HepG2 (cell line): ENCODE measurements at regions not wholly inside any gene's neighbourhood (a gene's known extent, or its start where the extent isn't known, plus 50 kb on each side); places are given as distances from the start of the nearest gene placed in this dataset.

Experiments
- ATF4 ChIP-seq, 2 experiments: fragments of 450-650 bp in 1 of 2; sonication (generic) in 1 of 2; formaldehyde crosslinking; IDR thresholded peaks; 2 replicates each; pipeline versions ENCODE4 v1.5.0 to v1.8.0; 2020 to 2022; ENCODE audit warnings: mild to moderate bottlenecking in 1 of 2, missing genetic modification reagents in 1 of 2
- FOSL2 ChIP-seq: sonication (generic); formaldehyde crosslinking; IDR thresholded peaks from 2 replicates; pipeline ENCODE4 v1.4.0; 2020; ENCODE audit warnings: missing genetic modification reagents
- GABPB1 ChIP-seq: IDR thresholded peaks from 2 replicates; pipeline ENCODE4 v1.6.1; 2016; ENCODE audit warnings: mild to moderate bottlenecking, missing genetic modification reagents, moderate library complexity, missing compliant biosample characterization
- HINFP ChIP-seq: sonication (generic); formaldehyde crosslinking; IDR thresholded peaks from 2 replicates; pipeline ENCODE4 v1.4.0; 2020; ENCODE audit warnings: low read depth, mild to moderate bottlenecking, missing genetic modification reagents
- SOX13 ChIP-seq, 3 experiments: fragments of 450-650 bp in 1 of 3; sonication (generic) in 1 of 3; formaldehyde crosslinking in 1 of 3; IDR thresholded peaks in 2 of 3; conservative IDR thresholded peaks in 1 of 3; 2 replicates each; pipeline versions ENCODE4 v1.5.0 to v1.6.1; 2016 to 2020; ENCODE audit warnings: antibody characterized with exemption in 1 of 3, mild to moderate bottlenecking in 1 of 3, missing compliant biosample characterization in 1 of 3, missing genetic modification reagents in 1 of 3, moderate library complexity in 1 of 3
- SOX6 ChIP-seq, 2 experiments: fragments of 450-650 bp in 1 of 2; sonication (generic) in 1 of 2; formaldehyde crosslinking in 1 of 2; IDR thresholded peaks; 2 replicates each; pipeline versions ENCODE4 v1.4.0 to v1.6.1; 2017 to 2020; ENCODE audit warnings: antibody characterized with exemption in 1 of 2, mild to moderate bottlenecking in 1 of 2, missing genetic modification reagents in 1 of 2
- TMF1 ChIP-seq: sonication (generic); formaldehyde crosslinking; IDR thresholded peaks from 2 replicates; pipeline ENCODE4 v1.8.1; 2022; ENCODE audit warnings: low read depth, missing genetic modification reagents
- XRCC5 ChIP-seq: fragments of 200-400 bp; formaldehyde crosslinking; optimal IDR thresholded peaks from 2 replicates; pipeline ENCODE3; 2017; ENCODE audit warnings: mild to moderate bottlenecking, low read length
- ZNF335 ChIP-seq: sonication (generic); formaldehyde crosslinking; IDR thresholded peaks from 2 replicates; pipeline ENCODE4 v1.4.0; 2020; ENCODE audit warnings: missing genetic modification reagents
- ZNF33A ChIP-seq: sonication (generic); formaldehyde crosslinking; IDR thresholded peaks from 2 replicates; pipeline ENCODE4 v1.5.1; 2020; ENCODE audit warnings: missing genetic modification reagents, mild to moderate bottlenecking, moderate library complexity, borderline replicate concordance
- ZNF407 ChIP-seq: sonication (generic); formaldehyde crosslinking; IDR thresholded peaks from one replicate; pipeline ENCODE4 v1.5.1; 2020; ENCODE audit warnings: mild to moderate bottlenecking, missing genetic modification reagents; ENCODE audit errors: not compliant biosample characterization
- ZNF484 ChIP-seq: sonication (generic); formaldehyde crosslinking; IDR thresholded peaks from 2 replicates; pipeline ENCODE4 v1.5.1; 2020; ENCODE audit warnings: mild to moderate bottlenecking, low read depth, missing genetic modification reagents, borderline replicate concordance
- ZNF672 ChIP-seq: sonication (generic); formaldehyde crosslinking; IDR thresholded peaks from 2 replicates; pipeline ENCODE4 v1.8.1; 2022; ENCODE audit warnings: missing genetic modification reagents
- ZNF687 ChIP-seq: sonication (generic); formaldehyde crosslinking; IDR thresholded peaks from 2 replicates; pipeline ENCODE4 v1.5.1; 2020; ENCODE audit warnings: mild to moderate bottlenecking, missing genetic modification reagents, moderate library complexity

GRCh38 chr17:72479113-72479512, 358.3 kb downstream of the SOX9 start (continued):
- TF ChIP-seq ZNF687 (CRISPR knock-in tag) (peak; percentile 33; the same call in 1 of the 2 replicates), HINFP (CRISPR knock-in tag) (0 out of 2 replicates have a peak, but pooled peaks have one; percentile 34), ZNF33A (CRISPR knock-in tag) (no peak), FOSL2 (peak; percentile 70), SOX13 (IDR thresholded peaks at IDR 0.05) (no peak), SOX13 (CRISPR knock-in tag; conservative IDR thresholded peaks at IDR 0.05 in 1 of 2, IDR thresholded peaks at IDR 0.05 in 1 of 2) (peak in 1 of 2 experiments; percentile 36; a peak in 1 of 4 replicates), ZNF484 (no peak), TMF1 (no peak), ZNF407 (CRISPR knock-in tag) (no peak), ZNF335 (no peak), XRCC5 (peak; percentile 25), GABPB1 (CRISPR knock-in tag) (peak; percentile 34; the same call in 1 of the 2 replicates), ATF4 (CRISPR knock-in tag; IDR thresholded peaks at IDR 0.05) (no peak), ZNF672 (CRISPR knock-in tag) (no peak), SOX6 (IDR thresholded peaks at IDR 0.05) (no peak), SOX6 (CRISPR knock-in tag; IDR thresholded peaks at IDR 0.05) (peak; percentile 58)
